Activated naive CD8-positive, alpha-beta T cell treated with anti-CD3 and anti-CD28 coated beads, Interleukin-2, amount 10 ng/mL, durations not matched to agents 7 days and 5 days (primary cell): ENCODE measurements at regions not wholly inside any gene's neighbourhood (a gene's known extent, or its start where the extent isn't known, plus 50 kb on each side); places are given as distances from the start of the nearest gene placed in this dataset.
"Not testable (repeated sequence)": the region's sequence is repeated elsewhere in the genome, so short reads cannot be mapped to it uniquely, and the experiment has no call there.

Source experiments
- ATAC-seq: fragments of 150-1000 bp; cut with Tn5 transposase; one replicate; pipeline ENCODE4 v1.10.0; 2021; ENCODE audit warnings: low read depth, moderate library complexity
- POLR2A ChIA-PET: fragments of 350-600 bp; sonication (Branson Sonifier 250); formaldehyde crosslinking; loops from one replicate; lab custom pipeline; 2021; ENCODE audit warnings: antibody characterized with exemption; lab: Charles Lee
- DNase-seq: peaks from one replicate; pipeline ENCODE4 v3.0.0; 2021
- H3K27ac Mint-ChIP-seq: one replicate; pipeline ENCODE4 v1.8.0; 2022; ENCODE audit warnings: mild to moderate bottlenecking, mixed read lengths
- H3K27me3 Mint-ChIP-seq: one replicate; pipeline ENCODE4 v1.8.0; 2022; ENCODE audit warnings: mild to moderate bottlenecking, moderate library complexity, mixed read lengths
- H3K36me3 Mint-ChIP-seq: one replicate; pipeline ENCODE4 v1.8.0; 2021; ENCODE audit warnings: mild to moderate bottlenecking, mixed read lengths
- H3K4me1 Mint-ChIP-seq: one replicate; pipeline ENCODE4 v1.8.0; 2021; ENCODE audit warnings: mixed read lengths
- H3K4me3 Mint-ChIP-seq: one replicate; pipeline ENCODE4 v1.8.0; 2022; ENCODE audit warnings: mild to moderate bottlenecking, moderate library complexity, mixed read lengths
- H3K9me3 Mint-ChIP-seq: one replicate; pipeline ENCODE4 v1.8.0; 2021; ENCODE audit warnings: mixed read lengths

DNA sequence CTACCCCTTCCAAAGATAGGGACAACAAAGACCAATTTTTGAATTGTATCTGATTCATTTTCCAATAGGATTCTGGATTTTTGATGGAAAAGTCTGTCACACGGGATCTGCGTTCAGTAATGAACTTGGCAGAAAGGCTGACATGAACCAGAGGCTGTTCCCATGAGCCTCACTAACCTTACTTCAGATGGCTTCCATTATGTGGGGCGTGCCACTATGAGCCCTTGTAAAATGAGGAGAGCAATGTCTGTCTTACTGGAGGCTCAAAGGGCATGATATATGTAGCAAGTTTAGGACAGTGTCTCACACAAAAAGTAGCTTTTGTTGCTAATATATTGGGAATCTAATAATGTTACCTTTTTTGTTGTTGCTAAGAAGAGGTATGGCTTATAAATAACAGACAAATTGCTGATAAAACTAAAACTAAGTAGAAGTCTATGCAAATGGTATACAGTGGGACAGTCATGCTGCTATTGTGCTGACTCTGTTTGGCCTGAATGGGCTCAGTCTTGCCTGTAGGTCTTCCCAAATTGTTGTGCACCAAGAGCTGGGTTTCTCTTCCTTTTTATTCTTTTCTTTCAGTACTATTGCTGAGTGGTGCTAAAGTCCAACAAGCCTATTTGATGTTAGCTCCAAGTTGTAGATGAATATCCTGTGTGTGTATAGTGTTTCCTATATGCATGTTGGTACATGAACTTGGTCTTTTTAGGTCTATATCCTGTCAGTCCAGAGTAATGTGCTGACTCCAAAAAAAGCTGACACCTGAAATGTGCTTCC is 132.1 kb downstream of the SPRY1 start:
- H3K36me3 Mint-ChIP-seq = peaks cover 12% of the 10 kb centered on the region
- ATAC-seq = peak; percentile 47
- no peak overlapping the region for H3K4me3 Mint-ChIP-seq
- POLR2A ChIA-PET = no interaction called here
- peaks cover 4% of the 10 kb centered on the region for H3K9me3 Mint-ChIP-seq
- no peaks in the 10 kb centered on the region for H3K27me3 Mint-ChIP-seq
- H3K27ac Mint-ChIP-seq = no peak overlapping the region
- no peak for DNase-seq
- peaks cover 11% of the 10 kb centered on the region for H3K4me1 Mint-ChIP-seq

- Mint-ChIP-seq H3K9me3 (peaks cover 4% of the 10 kb centered on the region), H3K36me3 (peaks cover 15% of the 10 kb centered on the region), H3K27me3 (no peaks in the 10 kb centered on the region), H3K27ac (no peak overlapping the region), H3K4me1 (peaks cover 13% of the 10 kb centered on the region), H3K4me3 (no peak overlapping the region)
- DNase-seq = no peak
- POLR2A ChIA-PET = no interaction called here
- ATAC-seq = no peak
These were observed 132.6 kb downstream of the SPRY1 start for GRCh38 chr4:123529278-123529568.

- no peak for DNase-seq
- Mint-ChIP-seq H3K27me3 (no peaks in the 10 kb centered on the region), H3K4me3 (no peak overlapping the region), H3K9me3 (peaks cover 4% of the 10 kb centered on the region), H3K27ac (no peak overlapping the region), H3K36me3 (peaks cover 20% of the 10 kb centered on the region), H3K4me1 (peaks cover 22% of the 10 kb centered on the region)
- POLR2A ChIA-PET = no interaction called here
- no peak for ATAC-seq
These were observed 133.8 kb downstream of the SPRY1 start for GRCh38 chr4:123530357-123530756.

GRCh38 chr4:123535037-123535748 is 138.6 kb downstream of the SPRY1 start:
- Mint-ChIP-seq H3K27ac (no peak overlapping the region), H3K9me3 (peaks cover 6% of the 10 kb centered on the region), H3K27me3 (no peaks in the 10 kb centered on the region), H3K36me3 (peaks cover 16% of the 10 kb centered on the region), H3K4me1 (peaks cover 23% of the 10 kb centered on the region), H3K4me3 (no peak overlapping the region)
- ATAC-seq (peak; percentile 53), DNase-seq (no peak)
- POLR2A ChIA-PET = no interaction called here

DNA sequence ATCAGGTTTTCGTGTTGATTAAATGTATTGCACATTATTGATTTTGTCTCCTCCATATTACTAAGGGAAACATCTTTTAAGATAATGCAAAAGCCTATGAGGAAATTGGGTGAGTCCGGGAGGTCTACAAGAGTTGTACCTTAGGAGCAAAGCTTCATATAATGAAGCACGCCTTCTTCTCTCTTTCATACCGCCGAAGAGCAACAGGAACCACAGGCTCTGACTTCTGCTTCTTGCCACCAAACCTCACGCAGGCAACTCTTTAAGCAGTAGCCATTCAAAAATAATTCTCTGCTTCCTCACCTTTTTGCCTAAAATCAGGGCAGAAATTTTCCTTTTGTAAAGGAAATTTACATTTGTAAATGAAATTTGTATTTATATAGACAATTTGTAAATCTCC is 139.6 kb downstream of the SPRY1 start:
- H3K27ac Mint-ChIP-seq = peak overlapping the region; percentile 70
- H3K9me3 Mint-ChIP-seq = peaks cover 3% of the 10 kb centered on the region
- peaks cover 13% of the 10 kb centered on the region for H3K36me3 Mint-ChIP-seq
- no peaks in the 10 kb centered on the region for H3K27me3 Mint-ChIP-seq
- H3K4me1 Mint-ChIP-seq = peaks cover 21% of the 10 kb centered on the region
- DNase-seq (no peak), ATAC-seq (peak; percentile 65)
- POLR2A ChIA-PET = interaction anchor here (0.7 kb wide), 1 partner anchor 28 kb away, joined by 3 read pairs; no protein-coding TSS in a partner anchor
- peak overlapping the region; percentile 56 for H3K4me3 Mint-ChIP-seq

GRCh38 chr4:123537906-123538402 is 141.4 kb downstream of the SPRY1 start:
- H3K27me3 Mint-ChIP-seq, H3K27ac Mint-ChIP-seq, DNase-seq, H3K4me3 Mint-ChIP-seq, H3K9me3 Mint-ChIP-seq, ATAC-seq, POLR2A ChIA-PET: not testable (repeated sequence)
- H3K4me1 Mint-ChIP-seq = peaks cover 21% of the 10 kb centered on the region
- H3K36me3 Mint-ChIP-seq = peaks cover 13% of the 10 kb centered on the region

DNA sequence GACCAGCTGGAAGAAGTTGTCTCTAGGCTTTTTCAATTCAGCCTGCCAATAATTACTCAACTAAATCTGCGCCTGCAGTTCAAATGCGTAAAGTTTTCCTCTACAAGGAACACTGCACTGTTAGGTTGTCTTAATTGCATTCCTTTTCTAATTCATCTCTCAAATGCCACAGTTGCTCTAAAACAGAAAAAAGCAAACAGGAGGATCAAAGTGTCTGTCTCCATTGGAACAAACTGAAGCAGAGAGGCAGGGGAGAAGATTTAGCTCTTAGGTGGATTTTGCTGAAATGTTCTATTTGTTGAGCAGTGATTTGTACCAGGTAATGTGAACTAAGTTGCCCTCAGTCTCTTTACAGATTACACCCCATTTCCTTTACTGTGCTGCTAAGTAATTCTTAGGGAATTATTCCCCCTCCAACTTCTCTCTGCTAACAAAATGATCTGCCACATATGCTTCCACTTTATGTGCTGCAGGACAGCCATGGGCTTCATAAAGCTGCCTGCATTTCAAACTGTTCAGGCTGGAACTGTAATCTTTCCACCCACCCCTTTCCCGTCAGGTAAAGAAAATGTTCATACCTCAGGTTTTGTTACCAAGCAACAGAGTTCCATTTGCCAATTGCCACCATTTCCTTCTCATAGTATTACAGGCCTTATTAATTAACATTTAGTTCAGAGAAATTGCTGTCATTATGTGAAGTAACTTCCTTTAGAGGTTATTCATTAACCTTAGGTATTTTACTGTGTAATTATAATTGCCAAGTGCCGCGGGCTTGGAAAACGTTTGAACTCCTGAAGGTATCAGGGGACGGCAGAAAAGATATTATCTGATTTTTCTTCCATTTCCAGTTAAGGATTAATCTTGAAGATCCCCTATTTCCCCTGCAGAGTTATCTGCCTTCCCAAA is 149.3 kb downstream of the SPRY1 start:
- H3K27ac Mint-ChIP-seq = no peak overlapping the region
- ATAC-seq = no peak
- no peaks in the 10 kb centered on the region for H3K4me1 Mint-ChIP-seq
- peaks cover 7% of the 10 kb centered on the region for H3K36me3 Mint-ChIP-seq
- POLR2A ChIA-PET = no interaction called here
- peaks cover 6% of the 10 kb centered on the region for H3K27me3 Mint-ChIP-seq
- peaks cover 4% of the 10 kb centered on the region for H3K9me3 Mint-ChIP-seq
- no peak overlapping the region for H3K4me3 Mint-ChIP-seq
- DNase-seq = no peak

DNA sequence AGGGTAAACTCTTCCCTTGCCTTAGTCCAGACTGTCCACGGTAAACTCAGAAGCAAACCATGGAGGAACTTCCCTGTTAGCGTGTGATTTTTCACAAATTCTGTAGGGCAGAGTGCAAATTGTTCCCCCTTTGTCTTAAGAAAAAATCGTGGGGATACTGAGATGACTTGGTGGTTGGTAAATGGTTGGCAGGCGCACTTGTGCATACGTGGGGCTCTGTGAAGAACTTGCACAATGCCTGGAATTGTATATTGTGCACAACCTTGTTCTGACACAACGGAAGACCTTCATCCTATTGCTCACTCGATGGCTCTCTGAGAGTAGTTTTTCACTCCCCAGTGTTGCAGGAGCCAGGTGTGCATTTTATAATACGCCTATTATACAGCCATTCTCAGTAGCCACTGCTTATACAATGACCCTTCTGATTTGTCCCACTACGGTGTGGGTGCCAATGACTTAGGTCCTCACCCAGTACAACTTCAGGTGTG is 150.0 kb downstream of the SPRY1 start:
- DNase-seq (no peak), ATAC-seq (no peak)
- Mint-ChIP-seq H3K27ac (no peak overlapping the region), H3K9me3 (peaks cover 4% of the 10 kb centered on the region), H3K27me3 (peaks cover 6% of the 10 kb centered on the region), H3K36me3 (peaks cover 11% of the 10 kb centered on the region), H3K4me3 (no peak overlapping the region), H3K4me1 (no peaks in the 10 kb centered on the region)
- POLR2A ChIA-PET = no interaction called here

DNA sequence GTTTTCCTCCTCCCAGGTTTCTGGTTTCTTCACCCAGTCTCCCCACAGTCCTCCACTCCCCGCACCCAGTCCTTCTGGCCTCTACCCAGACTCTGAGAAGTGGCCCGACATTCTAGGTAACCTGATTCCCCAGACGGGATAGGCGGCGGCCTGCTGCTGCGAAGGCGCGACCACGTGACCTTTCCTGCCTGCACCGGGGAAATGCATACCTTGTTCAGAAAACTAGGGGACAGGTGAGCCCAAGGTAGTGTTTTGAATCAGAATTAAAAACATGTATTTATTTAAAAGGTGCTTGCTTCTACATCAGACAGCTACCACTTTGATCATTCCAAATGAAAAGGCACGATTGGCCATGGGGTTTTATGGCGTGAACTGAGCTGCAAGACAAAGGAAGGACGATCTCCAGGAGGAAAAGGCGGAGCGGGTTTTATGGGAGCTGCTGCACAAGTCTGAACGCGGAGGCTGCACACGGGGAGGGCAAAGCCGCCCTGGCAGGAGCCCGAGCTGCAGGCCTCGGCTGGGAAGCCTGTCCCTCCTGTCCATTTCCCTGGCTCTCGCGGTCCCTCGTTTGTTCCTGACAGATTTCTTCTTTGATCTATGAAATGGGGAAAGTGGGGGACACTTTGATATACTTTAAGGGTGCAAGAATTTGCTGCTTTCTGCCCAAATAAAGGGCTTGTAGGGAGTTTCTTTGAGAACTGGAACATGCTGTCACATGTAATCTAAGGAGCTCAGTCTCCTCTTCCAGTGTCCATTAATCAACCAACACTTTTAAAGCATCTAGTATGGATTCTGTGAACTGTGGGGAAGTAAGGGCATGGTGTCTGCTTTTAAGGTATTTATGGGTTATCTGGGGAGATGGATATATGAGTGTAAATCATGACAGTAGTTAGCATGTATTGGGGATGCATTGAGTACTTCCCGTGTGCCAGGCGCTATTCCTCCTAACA is 150.9 kb downstream of the SPRY1 start:
- DNase-seq (no peak), ATAC-seq (no peak)
- POLR2A ChIA-PET = no interaction called here
- Mint-ChIP-seq H3K4me3 (no peak overlapping the region), H3K9me3 (peaks cover 6% of the 10 kb centered on the region), H3K36me3 (peaks cover 13% of the 10 kb centered on the region), H3K4me1 (no peaks in the 10 kb centered on the region), H3K27me3 (peaks cover 6% of the 10 kb centered on the region), H3K27ac (no peak overlapping the region)

- DNase-seq = no peak
- peaks cover 8% of the 10 kb centered on the region for H3K9me3 Mint-ChIP-seq
- no peak overlapping the region for H3K4me3 Mint-ChIP-seq
- peak overlapping the region; percentile 39 for H3K27ac Mint-ChIP-seq
- peaks cover 24% of the 10 kb centered on the region for H3K4me1 Mint-ChIP-seq
- peaks cover 12% of the 10 kb centered on the region for H3K36me3 Mint-ChIP-seq
- POLR2A ChIA-PET = no interaction called here
- no peak for ATAC-seq
- H3K27me3 Mint-ChIP-seq = peaks cover 2% of the 10 kb centered on the region
These were observed 156.7 kb downstream of the SPRY1 start for GRCh38 chr4:123553279-123553678.

DNA sequence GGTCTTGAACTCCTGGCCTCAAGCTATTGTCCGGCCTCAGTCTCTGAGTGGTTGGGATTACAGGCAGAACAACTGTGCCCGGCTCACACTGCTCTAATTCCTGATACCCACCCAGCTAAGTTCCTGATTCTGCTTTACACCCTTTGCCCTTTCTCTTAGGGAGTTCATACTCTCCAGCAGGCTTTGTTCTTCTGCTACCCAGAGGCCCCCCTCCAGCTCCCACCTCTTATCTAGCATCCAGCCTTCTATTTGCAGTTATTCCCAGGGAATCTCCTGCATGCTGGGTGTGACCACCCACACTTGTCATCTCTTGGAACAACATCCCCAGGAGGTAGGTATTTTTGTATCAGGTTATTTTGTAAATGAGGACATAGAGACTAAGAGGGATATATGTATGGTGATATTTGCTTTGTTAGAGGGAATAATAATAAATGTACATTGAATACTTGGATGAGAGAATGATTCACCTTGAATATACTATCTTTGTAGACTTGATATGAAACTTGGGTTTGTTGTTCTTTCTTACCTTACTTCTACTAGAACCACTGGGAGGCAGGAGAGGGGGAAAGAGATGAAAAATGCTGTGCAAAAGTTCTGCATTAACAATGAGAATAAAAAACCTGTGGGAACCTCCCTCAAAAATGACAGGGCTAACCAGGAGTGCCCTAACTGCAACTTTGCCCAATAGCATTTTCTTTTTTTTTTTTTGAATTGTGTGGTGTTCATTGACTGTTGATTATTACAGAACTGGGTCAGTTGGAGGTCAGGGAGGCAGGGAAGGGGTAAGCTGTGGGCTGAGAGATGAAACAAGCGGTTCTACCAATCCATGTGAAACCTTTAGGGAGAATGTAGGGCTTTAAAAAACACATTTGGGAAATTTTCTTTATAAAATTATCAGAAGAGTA is 157.4 kb downstream of the SPRY1 start:
- ATAC-seq = no peak
- DNase-seq = no peak
- H3K27me3 Mint-ChIP-seq = peaks cover 3% of the 10 kb centered on the region
- no peak overlapping the region for H3K4me3 Mint-ChIP-seq
- peaks cover 8% of the 10 kb centered on the region for H3K9me3 Mint-ChIP-seq
- peaks cover 24% of the 10 kb centered on the region for H3K4me1 Mint-ChIP-seq
- H3K36me3 Mint-ChIP-seq = peaks cover 12% of the 10 kb centered on the region
- no peak overlapping the region for H3K27ac Mint-ChIP-seq
- POLR2A ChIA-PET = no interaction called here
